Glutamatergic neuron (in vitro differentiated cells): ENCODE measurements at regions not wholly inside any gene's neighbourhood (a gene's known extent, or its start where the extent isn't known, plus 50 kb on each side); places are given as distances from the start of the nearest gene placed in this dataset.

Source experiments
- DNase-seq: peaks from one replicate; pipeline ENCODE4 v3.0.0; 2022
- H3K27ac Mint-ChIP-seq: one replicate; pipeline ENCODE4 v1.8.0; 2020; ENCODE audit warnings: mild to moderate bottlenecking, mixed read lengths, inconsistent platforms; ENCODE audit not compliant: unreplicated experiment
- H3K27me3 Mint-ChIP-seq: one replicate; pipeline ENCODE4 v1.8.0; 2020; ENCODE audit warnings: mild to moderate bottlenecking, moderate library complexity, mixed read lengths, inconsistent platforms; ENCODE audit not compliant: unreplicated experiment
- H3K36me3 Mint-ChIP-seq: one replicate; pipeline ENCODE4 v1.8.0; 2020; ENCODE audit warnings: mild to moderate bottlenecking, mixed read lengths, inconsistent platforms; ENCODE audit not compliant: unreplicated experiment
- H3K4me1 Mint-ChIP-seq: one replicate; pipeline ENCODE4 v1.8.0; 2020; ENCODE audit warnings: mild to moderate bottlenecking, low read depth, mixed read lengths, inconsistent platforms; ENCODE audit not compliant: unreplicated experiment
- H3K4me3 Mint-ChIP-seq: one replicate; pipeline ENCODE4 v1.8.0; 2020; ENCODE audit warnings: mild to moderate bottlenecking, mixed read lengths, inconsistent platforms; ENCODE audit not compliant: unreplicated experiment
- H3K9me3 Mint-ChIP-seq: one replicate; pipeline ENCODE4 v1.8.0; 2020; ENCODE audit warnings: mild to moderate bottlenecking, moderate library complexity, mixed read lengths, inconsistent platforms; ENCODE audit not compliant: unreplicated experiment
- CTCF ChIP-seq: fragments of 200-600 bp; sonication (generic); IDR thresholded peaks from one replicate; pipeline ENCODE4 v1.5.0; 2021; ENCODE audit not compliant: partially characterized antibody, unreplicated experiment

- H3K27me3 Mint-ChIP-seq, result peaks cover 10% of the 10 kb centered on the region
- no peak for TF ChIP-seq CTCF
- DNase-seq, result no peak
- no peaks in the 10 kb centered on the region for H3K4me1 Mint-ChIP-seq
- H3K4me3 Mint-ChIP-seq, result no peak overlapping the region
- H3K36me3 Mint-ChIP-seq, result peaks cover 15% of the 10 kb centered on the region
- H3K27ac Mint-ChIP-seq, result no peak overlapping the region
- H3K9me3 Mint-ChIP-seq, result peaks cover 6% of the 10 kb centered on the region
These were observed 54.9 kb upstream of the FSTL4 start for GRCh38 chr5:133667217-133667616.

GRCh38 chr5:133665571-133665970 lies 53.2 kb upstream of the FSTL4 start:
- Mint-ChIP-seq H3K36me3 (peaks cover 5% of the 10 kb centered on the region), H3K4me1 (no peaks in the 10 kb centered on the region), H3K4me3 (no peak overlapping the region), H3K9me3 (peaks cover 6% of the 10 kb centered on the region), H3K27me3 (peaks cover 5% of the 10 kb centered on the region), H3K27ac (no peak overlapping the region)
- DNase-seq, result no peak
- TF ChIP-seq CTCF, result no peak

DNA sequence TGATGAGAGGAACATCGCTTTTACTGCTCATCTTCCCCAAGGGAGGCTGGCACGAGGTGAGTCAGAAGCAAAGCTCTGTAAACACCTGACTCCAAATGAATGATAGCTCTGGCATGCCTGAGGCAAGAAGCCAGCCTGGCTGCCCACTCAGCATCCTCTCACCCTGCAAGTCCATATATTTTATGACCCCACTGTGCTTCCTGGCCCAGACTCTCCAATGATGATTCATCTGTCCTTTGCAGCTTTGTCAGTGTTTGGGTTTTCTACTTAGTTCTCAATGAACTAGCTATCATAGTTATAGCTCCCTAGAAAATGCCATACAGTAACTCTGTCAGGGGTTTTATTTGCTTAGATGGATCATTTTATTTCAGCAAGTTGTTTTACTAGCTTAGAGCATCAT lies 52.1 kb upstream of the FSTL4 start:
- no peak for TF ChIP-seq CTCF
- DNase-seq, result no peak
- H3K27me3 Mint-ChIP-seq, result peaks cover 3% of the 10 kb centered on the region
- H3K27ac Mint-ChIP-seq, result no peak overlapping the region
- H3K36me3 Mint-ChIP-seq, result peaks cover 3% of the 10 kb centered on the region
- H3K4me3 Mint-ChIP-seq, result no peak overlapping the region
- H3K4me1 Mint-ChIP-seq, result no peaks in the 10 kb centered on the region
- peaks cover 4% of the 10 kb centered on the region for H3K9me3 Mint-ChIP-seq

DNA sequence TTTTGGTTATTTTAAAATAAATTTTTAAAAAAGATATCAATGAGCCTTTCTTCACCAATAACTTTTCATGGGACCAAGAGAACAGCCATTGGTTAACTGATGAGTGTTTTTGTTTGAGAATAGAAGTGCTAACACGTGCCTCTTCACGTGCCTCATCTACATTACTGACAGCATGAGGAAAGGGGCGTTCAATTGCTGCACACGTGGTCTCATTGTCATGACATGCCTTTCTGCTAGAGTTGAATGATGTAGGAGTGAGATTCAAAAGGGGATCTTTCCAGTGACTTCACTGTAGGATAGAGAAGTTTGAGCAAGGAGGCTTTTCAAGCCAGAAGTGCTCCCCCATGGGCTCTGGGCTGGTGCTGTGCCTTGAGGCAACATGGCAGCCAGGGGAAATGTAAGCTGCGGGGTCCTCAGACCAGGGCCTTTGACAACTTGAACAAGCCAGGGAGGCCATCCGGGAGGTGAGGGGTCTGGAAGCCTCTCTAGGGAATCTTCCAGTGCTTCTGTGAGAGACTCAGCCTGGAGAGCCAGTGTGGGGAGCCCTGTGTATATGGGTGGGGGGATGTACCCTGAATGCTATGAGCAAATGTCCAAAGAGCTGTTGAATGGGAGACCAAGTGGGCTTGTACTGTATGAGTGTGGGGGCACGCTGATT lies 51.2 kb upstream of the FSTL4 start:
- Mint-ChIP-seq H3K27ac (no peak overlapping the region), H3K9me3 (peaks cover 4% of the 10 kb centered on the region), H3K36me3 (peaks cover under 1% of the 10 kb centered on the region), H3K4me3 (no peak overlapping the region), H3K27me3 (peaks cover 2% of the 10 kb centered on the region), H3K4me1 (no peaks in the 10 kb centered on the region)
- TF ChIP-seq CTCF, result no peak
- DNase-seq, result no peak

GRCh38 chr5:133662578-133662977 lies 50.2 kb upstream of the FSTL4 start:
- H3K27me3 Mint-ChIP-seq, result no peaks in the 10 kb centered on the region
- H3K27ac Mint-ChIP-seq, result no peak overlapping the region
- peaks cover 3% of the 10 kb centered on the region for H3K9me3 Mint-ChIP-seq
- DNase-seq, result no peak
- TF ChIP-seq CTCF, result no peak
- H3K4me3 Mint-ChIP-seq, result no peak overlapping the region
- H3K4me1 Mint-ChIP-seq, result no peaks in the 10 kb centered on the region
- H3K36me3 Mint-ChIP-seq, result no peaks in the 10 kb centered on the region
